Stimulated activated CD4-positive, alpha-beta T cell treated with anti-CD3 and anti-CD28 coated beads, Interleukin-2, amount 100 ng/mL, for 24 hours (primary cell): ENCODE measurements at regions not wholly inside any gene's neighbourhood (a gene's known extent, or its start where the extent isn't known, plus 50 kb on each side); places are given as distances from the start of the nearest gene placed in this dataset.

Experiments used
- DNase-seq, 2 donors: peaks; one replicate each; pipeline ENCODE4 v3.0.0-alpha.2; 2020

- DNase-seq: no peak
Observed at GRCh38 chr1:36537190-36537768, 54.6 kb upstream of the CSF3R start.

GRCh38 chr1:36536727-36537126 lies 54.0 kb upstream of the CSF3R start:
- DNase-seq: no peak

- DNase-seq: no peak
Observed at GRCh38 chr1:36534711-36535412, 52.1 kb upstream of the CSF3R start.

- no peak for DNase-seq
Observed at GRCh38 chr1:36533897-36534296, 51.2 kb upstream of the CSF3R start.

- no peak for DNase-seq
Observed at GRCh38 chr1:36532810-36533401, 50.2 kb upstream of the CSF3R start.
